Upper lobe of right lung (tissue), 1 donor: ENCODE measurements at regions not wholly inside any gene's neighbourhood (a gene's known extent, or its start where the extent isn't known, plus 50 kb on each side); places are given as distances from the start of the nearest gene placed in this dataset.

Source experiments
- ATAC-seq: fragments of 200-7000 bp; cut with Tn5 transposase; one replicate; pipeline ENCODE4 v1.9.1; 2020; ENCODE audit warnings: mild to moderate bottlenecking, moderate library complexity
- DNase-seq: peaks from one replicate; pipeline ENCODE4 v3.0.0-alpha.2; 2020
- H3K27ac ChIP-seq: fragments of 200-600 bp; one replicate; pipeline ENCODE4 v1.8.0; 2022
- H3K27me3 ChIP-seq: fragments of 200-600 bp; one replicate; pipeline ENCODE4 v1.8.0; 2022; ENCODE audit warnings: mild to moderate bottlenecking
- H3K36me3 ChIP-seq: fragments of 200-600 bp; one replicate; pipeline ENCODE4 v1.8.0; 2022
- H3K4me1 ChIP-seq: fragments of 200-600 bp; one replicate; pipeline ENCODE4 v1.8.0; 2022
- H3K4me3 ChIP-seq: fragments of 200-600 bp; one replicate; pipeline ENCODE4 v1.8.0; 2022; ENCODE audit warnings: mild to moderate bottlenecking
- H3K9me3 ChIP-seq: fragments of 200-600 bp; one replicate; pipeline ENCODE4 v1.8.0; 2022
- CTCF ChIP-seq: fragments of 200-600 bp; IDR thresholded peaks from one replicate; pipeline ENCODE4 v1.8.0; 2022; ENCODE audit warnings: antibody characterized with exemption
- intact Hi-C: fragments of 100-400 bp; cut with DNase I; formaldehyde crosslinking; loops from one replicate; pipeline ENCODE4 v1.11.0; 2022
- donor health status: DM: no; HTN: yes; CAD: no; lungs with severe emphysema.

GRCh38 chr1:216958569-216958968, 235.3 kb upstream of the ESRRG start:
- Histone ChIP-seq H3K4me1 (no peaks in the 10 kb centered on the region), H3K27me3 (no peaks in the 10 kb centered on the region), H3K36me3 (no peaks in the 10 kb centered on the region), H3K9me3 (no peaks in the 10 kb centered on the region), H3K27ac (no peak overlapping the region), H3K4me3 (no peak overlapping the region)
- no peak for ATAC-seq
- TF ChIP-seq CTCF = no peak
- no peak for DNase-seq
- intact Hi-C loops = no loop called here

GRCh38 chr1:216953495-216953894, 230.3 kb upstream of the ESRRG start:
- ATAC-seq = no peak
- no peaks in the 10 kb centered on the region for H3K36me3 ChIP-seq
- intact Hi-C loops = no loop called here
- H3K4me1 ChIP-seq = no peaks in the 10 kb centered on the region
- no peak for DNase-seq
- no peak for TF ChIP-seq CTCF
- H3K27me3 ChIP-seq = no peaks in the 10 kb centered on the region
- H3K4me3 ChIP-seq = no peak overlapping the region
- H3K27ac ChIP-seq = no peak overlapping the region
- H3K9me3 ChIP-seq = no peaks in the 10 kb centered on the region

- intact Hi-C loops = no loop called here
Measured at GRCh38 chr1:216952864-216953263, 229.6 kb upstream of the ESRRG start.

GRCh38 chr1:216945538-216946080, 222.4 kb upstream of the ESRRG start:
- ATAC-seq = no peak
- DNase-seq = no peak
- H3K27ac ChIP-seq = no peak overlapping the region
- TF ChIP-seq CTCF = no peak
- H3K27me3 ChIP-seq = no peaks in the 10 kb centered on the region
- H3K4me3 ChIP-seq = no peak overlapping the region
- H3K4me1 ChIP-seq = no peaks in the 10 kb centered on the region
- no peaks in the 10 kb centered on the region for H3K9me3 ChIP-seq
- intact Hi-C loops = no loop called here
- no peaks in the 10 kb centered on the region for H3K36me3 ChIP-seq

More at GRCh38 chr1:216952864-216953263, 229.6 kb upstream of the ESRRG start:
- DNase-seq (no peak), ATAC-seq (no peak)
- Histone ChIP-seq H3K4me3 (no peak overlapping the region), H3K36me3 (no peaks in the 10 kb centered on the region), H3K27me3 (no peaks in the 10 kb centered on the region), H3K9me3 (no peaks in the 10 kb centered on the region), H3K27ac (no peak overlapping the region), H3K4me1 (no peaks in the 10 kb centered on the region)
- no peak for TF ChIP-seq CTCF

GRCh38 chr1:216944864-216945510, 221.8 kb upstream of the ESRRG start:
- no peak for TF ChIP-seq CTCF
- intact Hi-C loops = no loop called here
- no peak for ATAC-seq

More at GRCh38 chr1:216944864-216945510, 221.8 kb upstream of the ESRRG start:
- no peaks in the 10 kb centered on the region for H3K9me3 ChIP-seq
- H3K27me3 ChIP-seq = no peaks in the 10 kb centered on the region
- no peak overlapping the region for H3K27ac ChIP-seq
- H3K4me3 ChIP-seq = no peak overlapping the region
- DNase-seq = no peak
- H3K36me3 ChIP-seq = no peaks in the 10 kb centered on the region
- H3K4me1 ChIP-seq = no peaks in the 10 kb centered on the region
